ENCODE measurements at regions not wholly inside any gene's neighbourhood (a gene's known extent, or its start where the extent isn't known, plus 50 kb on each side); places are given as distances from the start of the nearest gene placed in this dataset.

GRCh38 chr3:30130391-30130790 lies 476.0 kb upstream of the TGFBR2 start:
- TF ChIP-seq POLR2A (IDR thresholded peaks at IDR 0.05) (no peak), CTCF (IDR thresholded peaks at IDR 0.05) (no peak), POLR2AphosphoS5 (IDR thresholded peaks at IDR 0.05) (no peak)

Data from sigmoid colon (tissue), 4 donors.